Mesodermal cell (in vitro differentiated cells): ENCODE measurements at regions not wholly inside any gene's neighbourhood (a gene's known extent, or its start where the extent isn't known, plus 50 kb on each side); places are given as distances from the start of the nearest gene placed in this dataset.

ENCODE experiments used
- H3K27ac ChIP-seq: 2 replicates; pipeline ENCODE4 v1.7.0; 2013; ENCODE audit warnings: mild to moderate bottlenecking, low read depth, low read length, moderate library complexity; ENCODE audit not compliant: severe bottlenecking
- H3K36me3 ChIP-seq: 2 replicates; pipeline ENCODE4 v1.7.1; 2013; ENCODE audit warnings: mild to moderate bottlenecking, low read length, moderate library complexity; ENCODE audit not compliant: control insufficient read depth, insufficient read depth
- H3K4me1 ChIP-seq: one replicate; pipeline ENCODE4 v1.7.1; 2013; ENCODE audit warnings: mild to moderate bottlenecking, low read length; ENCODE audit not compliant: insufficient read depth, control insufficient read depth, poor library complexity, severe bottlenecking
- H3K4me3 ChIP-seq: 2 replicates; pipeline ENCODE4 v1.7.0; 2013; ENCODE audit warnings: low read length, control low read depth, mild to moderate bottlenecking; ENCODE audit not compliant: insufficient read depth, poor library complexity, severe bottlenecking; ENCODE audit errors: extremely low read depth
- H3K9me3 ChIP-seq: 2 replicates; pipeline ENCODE4 v1.7.1; 2013; ENCODE audit warnings: mild to moderate bottlenecking, low read length, moderate library complexity; ENCODE audit not compliant: control insufficient read depth
- WGBS, 2 experiments: methylation state at CpG; one replicate each; pipeline ENCODE4 v1.1.5; 2013; ENCODE audit warnings: missing lambda C conversion rate in 2 of 2; ENCODE audit not compliant: insufficient coverage in 2 of 2; 5-methylcytosine and 5-hydroxymethylcytosine counted together

DNA sequence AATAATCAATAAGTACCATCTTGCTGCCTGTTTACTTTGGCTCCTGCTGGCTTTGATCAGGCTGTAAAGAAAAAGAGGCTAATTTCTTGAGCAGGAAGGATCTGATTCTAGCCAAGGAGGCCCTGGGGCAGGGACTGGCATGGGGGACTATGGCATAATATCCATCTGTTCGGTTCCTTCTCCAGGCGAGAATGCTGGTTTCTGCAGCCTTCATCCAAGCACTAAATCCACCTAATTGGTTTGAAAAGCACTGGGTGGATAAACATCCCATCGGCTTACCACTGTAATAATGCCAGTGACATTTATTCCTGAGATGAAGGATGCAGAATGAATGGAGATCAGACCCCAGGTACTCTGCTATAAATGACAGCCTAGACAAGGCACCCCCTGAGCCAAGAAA is 180.0 kb upstream of the ASIC2 start:
- 80 to 87% methylated on average over 1 to 2 of the region's 3 CpGs for WGBS, 2 experiments
- H3K27ac ChIP-seq = no peak overlapping the region
- H3K36me3 ChIP-seq = no peaks in the 10 kb centered on the region
- H3K4me1 ChIP-seq = peaks cover 18% of the 10 kb centered on the region
- no peaks in the 10 kb centered on the region for H3K9me3 ChIP-seq
- H3K4me3 ChIP-seq = no peak overlapping the region

DNA sequence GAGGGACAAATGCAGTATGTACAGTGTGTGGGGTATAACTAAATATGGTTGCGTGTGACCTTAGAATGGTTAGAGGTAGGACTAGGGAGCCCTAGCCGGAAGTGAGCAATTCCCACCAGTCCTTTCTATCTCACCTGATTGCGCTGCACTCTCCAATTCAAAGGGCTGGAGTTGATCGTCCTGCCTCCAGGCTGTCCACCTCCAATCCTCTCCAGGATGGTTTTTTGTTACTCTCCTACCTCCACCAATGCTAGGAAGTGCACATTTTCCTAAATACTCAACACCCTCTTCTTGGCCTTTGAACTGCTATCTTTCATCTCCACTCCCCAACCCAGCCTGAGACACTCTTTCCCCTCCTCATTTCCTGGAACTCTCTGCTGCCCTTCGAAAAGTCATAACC is 181.7 kb upstream of the ASIC2 start:
- Histone ChIP-seq H3K4me3 (no peak overlapping the region), H3K9me3 (no peaks in the 10 kb centered on the region), H3K36me3 (no peaks in the 10 kb centered on the region), H3K4me1 (peaks cover 8% of the 10 kb centered on the region), H3K27ac (no peak overlapping the region)
- WGBS, 2 experiments = 81 to 93% methylated on average over 3 to 4 of the region's 5 CpGs

DNA sequence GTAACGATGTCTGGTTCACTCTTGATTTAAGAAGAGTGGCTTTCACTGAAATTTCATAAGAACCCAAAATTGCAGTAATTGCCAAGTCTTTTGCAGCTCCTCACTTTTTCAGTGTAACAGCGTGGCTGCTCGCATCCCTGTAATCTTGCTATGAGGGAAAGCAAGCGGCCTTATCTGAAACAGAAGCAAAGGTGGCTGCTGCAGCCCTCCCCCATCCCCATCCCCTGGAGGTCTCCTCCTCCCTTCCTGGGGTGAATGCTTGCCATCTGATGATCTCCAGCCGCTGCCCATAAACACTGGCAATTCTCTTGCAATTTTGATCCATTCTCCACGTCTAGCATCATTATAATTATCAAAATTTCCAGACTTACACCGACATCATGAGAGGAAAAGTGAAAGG is 182.5 kb upstream of the ASIC2 start:
- 60 to 74% methylated on average over 3 to 4 of the region's 7 CpGs for WGBS, 2 experiments
- Histone ChIP-seq H3K27ac (no peak overlapping the region), H3K4me1 (peaks cover 3% of the 10 kb centered on the region), H3K4me3 (no peak overlapping the region), H3K36me3 (no peaks in the 10 kb centered on the region), H3K9me3 (no peaks in the 10 kb centered on the region)

DNA sequence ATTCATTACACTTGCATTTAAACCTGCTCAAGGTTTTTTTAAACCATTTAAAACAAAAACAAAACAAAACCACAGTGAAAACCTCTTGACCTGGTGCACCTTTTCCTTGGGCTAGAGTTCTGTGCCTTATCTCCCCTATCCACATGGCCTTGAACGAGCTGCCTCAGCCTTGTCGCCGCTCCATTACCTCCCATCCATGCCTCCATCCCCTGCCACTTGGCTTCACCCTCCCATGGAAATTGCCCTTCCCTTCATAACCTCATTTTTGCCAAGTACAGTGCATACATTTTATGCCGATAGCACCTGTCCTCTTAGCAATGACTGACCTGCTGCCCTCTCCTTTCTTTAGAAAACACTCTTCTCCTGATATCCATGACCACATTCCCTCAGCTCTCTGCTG is 188.6 kb upstream of the ASIC2 start:
- H3K36me3 ChIP-seq = no peaks in the 10 kb centered on the region
- no peak overlapping the region for H3K4me3 ChIP-seq
- WGBS, 2 experiments = 93 to 98% methylated on average over 4 of the region's 4 CpGs
- no peaks in the 10 kb centered on the region for H3K9me3 ChIP-seq
- no peak overlapping the region for H3K27ac ChIP-seq
- no peaks in the 10 kb centered on the region for H3K4me1 ChIP-seq

DNA sequence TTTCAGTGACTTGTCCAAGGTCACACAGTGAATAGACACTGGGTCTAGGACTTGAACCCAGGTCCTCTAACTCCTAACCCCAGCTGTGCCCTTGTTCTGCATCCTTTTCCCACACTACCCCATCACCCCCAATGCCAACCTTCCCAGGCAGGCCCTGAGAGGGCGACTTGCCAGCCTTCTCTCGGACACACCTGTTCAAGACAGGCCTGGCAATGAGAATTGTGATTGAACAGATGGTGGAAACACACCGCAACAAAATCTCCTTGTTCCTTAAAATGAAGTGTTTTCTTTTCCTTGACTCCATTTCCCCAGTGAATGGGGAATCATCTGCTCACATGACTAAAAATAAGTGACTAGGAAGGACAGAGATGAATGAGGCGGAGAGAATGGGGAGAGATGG is 189.5 kb upstream of the ASIC2 start:
- Histone ChIP-seq H3K4me3 (no peak overlapping the region), H3K9me3 (no peaks in the 10 kb centered on the region), H3K36me3 (no peaks in the 10 kb centered on the region), H3K27ac (no peak overlapping the region), H3K4me1 (no peaks in the 10 kb centered on the region)
- WGBS, 2 experiments = 86 to 89% methylated on average over 1 to 3 of the region's 4 CpGs

DNA sequence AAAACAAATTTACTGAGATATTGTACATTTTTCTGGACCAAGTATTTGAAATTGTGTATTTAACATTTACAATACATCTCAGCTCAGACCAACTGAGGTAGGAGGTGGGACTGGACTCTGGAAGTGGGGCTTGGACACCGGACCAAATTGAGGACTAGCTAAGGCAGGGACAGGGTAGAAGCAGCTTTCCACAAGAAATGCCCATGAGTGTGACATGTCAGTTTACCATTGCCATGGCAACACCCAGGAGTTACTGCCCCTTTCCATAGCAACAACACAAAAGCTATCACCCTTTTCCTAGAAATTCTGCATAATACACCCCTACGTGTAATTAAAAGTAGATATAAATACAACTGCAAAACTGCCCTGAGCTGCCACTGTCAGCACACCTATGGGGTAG is 191.5 kb upstream of the ASIC2 start:
- Histone ChIP-seq H3K4me1 (no peaks in the 10 kb centered on the region), H3K4me3 (no peak overlapping the region), H3K36me3 (no peaks in the 10 kb centered on the region), H3K9me3 (no peaks in the 10 kb centered on the region), H3K27ac (no peak overlapping the region)
- WGBS, 2 experiments = 100% methylated on average over 1 of the region's 2 CpGs

DNA sequence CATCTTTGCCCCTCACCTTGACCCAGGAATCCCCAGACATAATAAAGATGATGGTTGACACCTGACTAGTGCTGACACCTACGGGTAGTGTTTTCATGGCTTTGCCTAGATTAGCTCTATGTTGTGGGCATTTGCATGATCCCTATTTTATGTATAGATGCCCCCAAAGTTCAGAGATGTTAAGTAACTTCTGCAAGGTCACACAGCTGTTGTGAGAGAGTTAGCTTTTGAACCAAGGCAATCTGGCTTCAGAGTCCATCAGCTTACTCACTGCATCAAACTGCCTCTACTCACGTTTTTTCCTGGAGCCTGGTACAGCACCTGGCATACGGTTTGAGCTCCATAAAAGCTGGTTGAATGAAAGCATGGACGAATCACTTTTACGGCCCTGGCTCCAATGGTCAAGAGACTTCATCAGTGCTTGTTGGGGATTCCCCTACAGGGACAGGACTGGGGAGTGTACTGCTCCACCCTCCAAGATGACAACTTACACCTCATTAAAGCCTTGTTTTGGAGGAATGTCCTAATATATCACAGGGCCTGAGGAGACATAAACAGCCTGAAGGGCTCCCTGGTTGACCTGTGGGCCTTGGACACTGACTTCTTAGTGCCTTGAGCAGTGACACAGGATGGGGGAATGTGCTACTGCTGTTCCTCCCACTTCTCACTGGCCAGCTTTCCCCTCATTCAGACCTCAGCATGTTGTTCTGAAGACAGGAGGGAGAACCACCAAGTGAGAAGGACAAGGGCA is 193.2 kb upstream of the ASIC2 start:
- 92% methylated on average over 5 of the region's 5 CpGs for WGBS, 2 experiments
- Histone ChIP-seq H3K9me3 (no peaks in the 10 kb centered on the region), H3K27ac (no peak overlapping the region)

DNA sequence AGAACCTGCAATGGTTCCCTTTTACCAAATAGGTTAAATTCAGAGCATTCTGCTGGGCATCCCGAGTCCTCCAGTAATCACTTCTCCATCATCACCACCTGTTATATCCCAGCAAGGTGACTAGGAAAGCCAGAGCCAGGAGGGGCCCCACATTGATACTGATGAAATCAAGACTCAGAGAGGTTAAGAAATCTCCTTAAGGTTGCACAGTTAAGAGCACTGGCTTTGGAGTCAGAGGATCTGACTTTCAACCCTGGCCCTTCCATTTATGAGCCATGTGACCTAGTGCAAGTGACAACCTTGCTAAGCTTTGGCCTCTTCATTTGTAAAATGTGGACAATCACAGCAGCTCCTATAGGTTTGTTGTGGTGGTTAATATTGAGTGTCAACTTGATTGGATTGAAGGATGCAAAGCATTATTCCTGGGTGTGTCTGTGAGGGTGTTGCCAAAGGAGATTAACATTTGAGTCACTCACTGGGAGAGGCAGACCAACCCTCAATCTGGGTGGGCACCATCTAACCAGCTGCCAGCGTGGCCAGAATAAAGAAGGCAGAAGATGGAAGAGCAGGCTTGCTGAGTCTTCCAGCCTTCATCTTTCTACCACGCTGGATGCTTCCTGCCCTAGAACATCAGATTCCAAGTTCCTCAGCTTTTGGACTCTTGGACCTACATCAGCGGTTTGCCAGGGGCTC is 194.2 kb upstream of the ASIC2 start:
- H3K4me3 ChIP-seq = no peak overlapping the region
- WGBS, 2 experiments = 89 to 93% methylated on average over 3 of the region's 4 CpGs
- H3K27ac ChIP-seq = no peak overlapping the region
- H3K36me3 ChIP-seq = no peaks in the 10 kb centered on the region
- no peaks in the 10 kb centered on the region for H3K4me1 ChIP-seq
- no peaks in the 10 kb centered on the region for H3K9me3 ChIP-seq

More for the DNA sequence above, 193.2 kb upstream of the ASIC2 start:
- Histone ChIP-seq H3K36me3 (no peaks in the 10 kb centered on the region), H3K4me1 (no peaks in the 10 kb centered on the region), H3K4me3 (no peak overlapping the region)

DNA sequence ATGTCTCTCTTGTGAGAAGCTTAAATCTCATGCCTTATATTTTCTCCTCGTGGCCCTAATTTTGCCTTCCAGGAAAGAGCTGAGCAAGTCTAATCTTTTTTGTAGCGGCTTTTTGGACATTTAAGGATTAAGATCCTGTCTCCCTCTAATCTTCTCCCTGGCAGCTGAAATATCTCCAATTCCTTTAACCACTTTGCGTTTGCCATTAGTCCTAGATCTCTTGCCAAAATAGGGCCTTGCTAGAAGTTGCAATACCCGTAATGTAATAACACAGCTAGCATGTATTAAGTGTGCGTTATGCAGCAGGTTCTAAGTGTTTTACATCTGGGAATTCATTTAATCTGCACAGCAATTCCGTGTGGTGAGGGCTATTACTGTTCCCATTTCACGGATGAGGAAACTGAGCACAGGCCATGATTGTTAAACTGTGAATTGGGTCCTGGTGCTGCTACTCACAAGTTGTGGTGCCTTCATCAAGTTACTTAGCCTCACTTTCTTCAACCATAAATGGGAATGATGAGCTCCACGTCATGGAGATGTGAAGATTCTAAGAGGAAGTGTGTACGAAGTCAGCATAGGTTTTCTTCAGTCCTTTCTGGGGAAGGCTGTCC is 198.9 kb upstream of the ASIC2 start:
- Histone ChIP-seq H3K4me3 (no peak overlapping the region), H3K36me3 (no peaks in the 10 kb centered on the region), H3K4me1 (peaks cover 18% of the 10 kb centered on the region), H3K27ac (no peak overlapping the region), H3K9me3 (no peaks in the 10 kb centered on the region)
- WGBS, 2 experiments = 77 to 93% methylated on average over 4 to 8 of the region's 9 CpGs

DNA sequence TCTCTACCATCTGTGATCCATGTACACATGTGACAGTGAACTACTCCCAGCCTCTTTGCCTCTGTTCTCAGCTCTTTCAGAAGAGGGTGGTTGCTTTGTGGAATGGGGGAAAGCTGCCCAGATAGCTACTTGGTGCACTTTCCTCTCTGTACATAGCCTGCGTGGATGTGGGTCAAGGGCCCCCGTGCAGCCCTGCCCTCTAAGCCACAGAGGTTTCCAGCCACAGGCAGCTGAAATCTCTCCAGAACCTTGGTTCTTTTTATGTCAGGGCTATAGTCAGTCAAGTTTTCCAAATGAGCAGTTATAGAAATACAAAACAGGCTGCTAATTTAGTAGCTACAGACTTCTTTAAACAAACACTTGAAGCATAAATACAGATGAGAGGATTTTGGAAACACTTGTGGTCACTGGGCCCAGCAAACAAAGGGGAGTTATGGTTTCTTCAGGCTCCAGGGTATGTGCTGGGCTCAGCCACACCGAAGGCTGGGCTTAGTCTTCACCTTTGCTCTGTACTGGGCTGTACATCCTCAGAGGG is 199.7 kb upstream of the ASIC2 start:
- Histone ChIP-seq H3K4me1 (peaks cover 18% of the 10 kb centered on the region), H3K27ac (no peak overlapping the region), H3K4me3 (no peak overlapping the region), H3K9me3 (no peaks in the 10 kb centered on the region), H3K36me3 (no peaks in the 10 kb centered on the region)
- 83% methylated on average over 1 of the region's 3 CpGs; no CpG with 5 or more reads in 1 of the 2 experiments for WGBS, 2 experiments
